Putamen (tissue), 1 donor: ENCODE measurements at regions not wholly inside any gene's neighbourhood (a gene's known extent, or its start where the extent isn't known, plus 50 kb on each side); places are given as distances from the start of the nearest gene placed in this dataset.
"Not testable (repeated sequence)": the region's sequence is repeated elsewhere in the genome, so short reads cannot be mapped to it uniquely, and the experiment has no call there.

Experiments used
- DNase-seq: peaks from one replicate; pipeline ENCODE4 v3.0.0-alpha.2; 2016; ENCODE audit warnings: low spot score

GRCh38 chr6:140382355-140382754 is 1007.9 kb upstream of the CITED2 start:
- DNase-seq: no peak

DNA sequence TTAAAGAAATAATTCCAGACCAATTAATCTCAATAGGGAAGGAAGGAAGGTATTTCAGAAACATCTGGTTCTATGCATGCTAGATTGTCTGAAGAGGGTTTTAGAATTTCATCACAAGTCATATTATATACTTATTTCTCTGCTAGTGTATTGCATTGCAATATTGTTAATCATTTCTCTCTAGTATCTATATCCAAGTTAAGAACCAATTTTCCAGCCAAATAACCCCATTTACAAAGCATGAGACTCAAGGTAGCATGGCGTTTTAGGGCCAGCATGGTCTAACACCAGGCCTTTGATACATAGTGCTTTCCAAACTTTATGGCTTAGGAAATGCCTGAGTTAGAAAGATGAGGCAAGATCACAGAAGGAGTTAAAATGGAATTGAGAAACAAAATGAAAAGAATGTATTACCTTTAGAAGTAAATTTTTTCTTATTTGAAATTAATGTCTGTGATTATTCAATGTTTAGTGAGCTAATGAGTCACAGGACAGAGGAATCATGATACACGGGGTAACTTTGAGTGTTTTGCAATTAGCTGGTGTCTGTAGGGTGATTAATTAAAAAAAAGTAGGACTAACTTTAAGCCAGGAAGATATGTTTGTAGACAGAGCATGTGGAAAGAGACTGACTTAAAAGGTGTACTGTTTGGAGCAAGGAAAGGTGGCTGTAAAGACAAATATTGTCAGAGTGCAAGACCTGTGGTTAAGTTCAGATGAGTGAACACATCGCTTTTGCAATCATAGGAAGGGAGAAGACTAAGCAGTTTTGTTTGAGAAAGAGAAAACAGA is 1006.2 kb upstream of the CITED2 start:
- no peak for DNase-seq

DNA sequence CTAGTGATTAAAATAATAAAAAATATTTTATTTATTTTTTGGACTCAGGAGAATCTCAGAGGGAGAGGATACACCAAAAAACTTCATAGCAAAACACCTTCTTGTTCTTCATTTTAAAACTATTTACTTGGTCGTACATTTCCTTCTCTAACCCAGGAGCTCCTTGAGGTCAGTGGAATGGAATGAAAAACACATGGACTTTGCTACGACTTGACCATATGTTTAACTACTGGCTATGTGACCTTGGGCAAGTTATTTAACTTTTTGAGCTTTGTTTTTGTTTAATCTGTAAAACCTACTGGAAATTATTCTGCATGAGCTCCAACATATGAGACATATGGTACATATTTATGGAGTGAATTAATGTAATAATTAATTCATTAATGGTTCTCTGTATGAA is 1005.5 kb upstream of the CITED2 start:
- no peak for DNase-seq

GRCh38 chr6:140376209-140376608 is 1001.8 kb upstream of the CITED2 start:
- DNase-seq: no peak

DNA sequence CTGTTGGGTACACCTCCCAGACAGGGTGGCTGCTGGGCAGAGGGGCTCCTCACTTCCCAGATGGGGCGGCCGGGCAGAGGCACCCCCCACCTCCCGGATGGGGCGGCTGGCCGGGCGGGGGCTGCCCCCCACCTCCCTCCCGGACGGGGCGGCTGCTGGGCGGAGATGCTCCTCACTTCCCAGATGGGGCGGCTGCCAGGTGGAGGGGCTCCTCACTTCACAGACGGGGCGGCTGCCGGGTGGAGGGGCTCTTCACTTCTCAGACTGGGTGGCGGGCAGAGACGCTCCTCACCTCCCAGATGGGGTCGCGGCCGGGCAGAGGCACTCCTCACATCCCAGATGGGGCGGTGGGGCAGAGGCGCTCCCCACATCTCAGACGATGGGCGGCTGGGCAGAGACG is 999.3 kb upstream of the CITED2 start:
- not testable (repeated sequence) for DNase-seq

DNA sequence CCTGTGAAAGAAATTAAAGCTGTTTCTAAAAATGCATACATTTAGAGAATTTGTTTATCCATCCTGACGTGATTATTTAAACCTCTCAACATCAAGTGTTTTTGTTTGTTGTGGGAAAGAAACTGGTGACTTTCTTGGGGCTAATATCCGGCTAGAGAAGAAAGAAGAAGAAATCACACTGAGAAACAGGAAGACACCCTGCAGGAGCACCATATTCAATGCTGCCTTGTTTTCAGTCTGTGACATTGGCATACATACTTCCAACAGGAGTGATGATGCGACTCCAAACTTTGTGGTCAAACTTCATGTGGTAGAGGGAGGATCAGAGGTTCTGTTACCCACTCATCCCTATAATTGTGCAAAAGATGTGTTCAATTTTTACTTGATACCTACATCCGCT is 997.6 kb upstream of the CITED2 start:
- DNase-seq: no peak

DNA sequence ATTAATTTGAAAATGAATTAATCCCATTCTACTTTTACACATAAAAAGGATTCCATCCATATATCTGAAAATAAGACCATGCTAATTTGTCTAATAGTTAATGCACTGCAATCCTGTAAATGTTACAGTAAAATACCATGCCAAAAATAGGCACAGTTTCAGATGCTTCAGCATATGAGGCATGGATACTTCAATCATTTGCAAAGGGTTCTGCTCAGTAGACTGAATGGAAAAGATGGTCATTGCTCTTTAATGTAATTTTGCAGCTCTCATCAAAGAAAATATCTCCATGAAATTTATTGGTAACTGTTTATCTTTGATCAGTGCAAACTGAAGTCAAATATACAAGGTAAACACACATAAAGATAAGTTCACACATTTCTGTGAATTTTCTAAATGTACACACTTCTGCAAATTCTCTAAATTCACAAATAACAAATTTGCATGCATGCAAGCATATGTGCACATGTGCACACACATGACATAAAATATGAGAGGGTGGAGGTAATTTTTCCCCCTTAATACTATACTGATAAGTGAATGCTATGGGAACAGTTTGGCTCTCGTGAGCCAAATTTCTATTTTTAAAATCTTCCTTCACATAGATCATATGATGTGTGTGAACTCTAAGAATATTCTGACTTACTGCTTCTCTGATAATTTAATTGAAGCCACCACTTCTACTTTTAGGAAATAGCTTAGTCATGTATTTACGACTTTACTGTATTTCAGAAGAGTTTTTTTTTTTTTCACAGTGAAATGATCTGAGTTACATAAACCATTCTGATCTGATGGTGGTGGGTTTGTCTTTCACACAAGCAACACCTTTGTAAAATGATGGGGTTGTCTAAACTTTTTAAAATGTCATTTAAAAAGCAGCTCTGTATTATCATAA is 996.8 kb upstream of the CITED2 start:
- DNase-seq: no peak

- DNase-seq: no peak
Observed at GRCh38 chr6:140370441-140370840, 996.0 kb upstream of the CITED2 start.

DNA sequence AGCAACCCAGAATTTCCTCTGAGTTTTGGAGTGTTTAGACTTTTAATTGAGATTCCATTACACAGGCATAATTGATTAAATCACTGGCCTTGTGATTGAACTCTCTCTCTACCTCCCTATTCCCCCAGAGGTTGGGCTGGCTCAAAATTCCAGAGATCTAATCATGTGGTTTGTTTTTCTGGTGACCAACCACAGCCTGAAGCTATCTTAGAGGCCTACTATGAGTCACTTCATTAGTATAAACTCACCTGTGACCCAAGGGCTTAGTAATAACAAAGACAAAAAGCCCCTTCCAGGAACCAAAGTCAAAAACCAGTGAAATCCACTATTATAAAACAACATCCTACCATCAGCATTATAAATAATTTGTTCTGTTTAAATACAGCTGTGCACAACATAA is 992.5 kb upstream of the CITED2 start:
- no peak for DNase-seq

DNA sequence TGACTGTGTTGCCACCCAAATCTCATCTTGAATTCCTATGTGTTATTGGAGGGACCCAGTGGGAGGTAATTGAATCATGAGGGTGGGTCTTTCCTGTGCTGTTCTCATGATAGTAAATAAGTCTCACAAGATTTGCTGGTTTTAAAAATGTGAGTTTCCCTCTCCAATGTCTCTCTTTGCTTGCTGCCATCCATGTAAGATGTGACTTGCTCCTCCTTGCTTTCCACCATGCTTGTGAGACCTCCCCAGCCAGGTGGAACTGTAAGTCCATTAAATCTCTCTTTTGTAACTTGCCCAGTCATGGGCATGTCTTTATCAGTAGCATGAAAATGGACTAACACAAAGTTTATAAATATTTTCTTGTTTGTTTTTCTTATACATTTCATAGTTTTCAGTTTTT is 990.5 kb upstream of the CITED2 start:
- DNase-seq: no peak

DNA sequence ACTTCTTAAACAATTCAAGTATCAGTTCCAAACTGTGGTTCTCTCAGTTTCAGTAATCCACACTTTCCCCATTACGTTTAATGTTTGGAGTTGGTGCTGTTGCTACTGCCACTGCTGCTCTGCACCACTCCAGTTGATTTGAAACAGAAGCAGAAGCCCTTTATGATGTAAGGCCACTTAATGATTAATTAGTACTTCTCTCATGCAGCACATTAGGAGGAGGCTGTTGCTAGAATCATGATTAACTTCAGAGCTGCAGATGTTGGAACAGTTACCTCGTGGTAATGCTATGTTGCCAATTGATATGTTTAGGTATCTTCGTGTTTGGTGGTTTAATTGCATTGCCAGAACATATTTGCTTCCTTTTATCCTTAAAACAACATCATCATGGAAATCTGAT is 986.2 kb upstream of the CITED2 start:
- no peak for DNase-seq

DNA sequence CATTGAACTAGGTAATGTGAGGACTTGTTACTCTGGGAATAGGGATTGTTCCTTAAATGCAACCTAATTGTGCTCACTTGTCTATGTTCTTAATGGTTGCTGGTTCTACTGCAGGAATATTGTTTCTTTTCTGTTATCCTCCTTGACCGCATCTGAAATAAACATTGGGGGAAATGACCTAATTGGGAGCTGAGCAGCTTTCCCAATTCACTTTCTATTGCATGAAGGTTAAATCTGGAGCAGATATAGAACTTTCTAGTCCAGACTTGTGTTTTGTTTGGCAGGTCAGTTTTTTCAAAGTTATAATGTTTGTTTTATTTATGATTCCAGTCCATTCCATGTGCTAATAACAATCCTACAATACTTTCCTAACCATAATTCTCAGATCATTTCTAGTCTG is 981.0 kb upstream of the CITED2 start:
- no peak for DNase-seq

DNA sequence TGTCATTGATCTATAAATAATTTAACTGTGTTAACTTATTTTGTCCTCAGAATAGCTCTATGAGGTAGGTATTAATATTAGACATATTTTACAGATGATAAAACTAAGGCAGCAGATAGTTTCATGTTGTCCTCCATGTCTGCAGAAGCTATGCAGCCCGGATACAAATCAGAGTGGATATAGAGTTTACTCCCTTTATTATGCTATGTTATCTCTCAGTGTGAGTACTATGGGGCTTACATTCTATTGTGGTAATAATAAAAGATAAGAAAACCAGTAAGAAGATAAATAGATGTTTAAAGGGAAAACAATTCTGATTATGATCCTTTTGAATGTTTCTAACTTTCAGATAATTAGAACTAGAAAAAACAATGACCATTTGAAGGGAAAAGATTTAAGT is 979.8 kb upstream of the CITED2 start:
- DNase-seq: no peak

GRCh38 chr6:140353536-140353935 is 979.1 kb upstream of the CITED2 start:
- no peak for DNase-seq

DNA sequence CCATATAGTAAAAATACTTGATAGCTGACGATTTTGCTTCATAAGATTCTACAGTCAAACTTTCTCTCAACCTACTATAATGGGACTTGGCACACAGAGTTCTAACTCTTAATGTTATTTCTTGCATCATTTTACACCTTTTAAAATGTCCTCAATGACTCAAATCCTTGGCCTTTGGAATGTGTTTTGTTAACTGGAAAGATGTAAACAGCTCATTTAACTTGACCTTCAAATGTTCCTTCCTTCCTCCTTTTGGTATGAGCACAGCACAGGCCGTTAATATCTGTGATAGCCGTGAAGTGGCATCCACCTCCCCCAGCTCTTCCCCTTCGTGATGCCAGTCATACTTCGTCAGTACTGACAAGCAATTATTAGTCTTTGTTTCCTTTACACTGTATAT is 972.0 kb upstream of the CITED2 start:
- no peak for DNase-seq

DNA sequence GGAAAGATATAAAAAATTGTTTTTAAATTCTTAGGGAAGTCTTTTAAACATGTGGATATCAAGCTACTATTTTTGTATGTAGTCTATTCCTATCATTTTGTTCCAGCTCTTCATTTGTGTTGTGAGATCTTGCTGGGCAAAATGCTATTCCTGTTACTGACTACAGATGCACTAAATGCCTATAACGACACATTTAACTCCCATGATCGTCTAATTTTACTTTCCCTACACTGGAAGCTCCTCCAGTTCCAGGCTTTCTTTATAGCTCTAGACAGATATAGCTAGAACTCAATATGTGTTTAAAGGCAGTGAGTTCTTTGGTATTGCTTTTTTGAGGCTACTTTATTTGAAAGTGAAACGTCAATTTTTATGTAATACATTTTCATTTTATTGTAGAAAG is 971.5 kb upstream of the CITED2 start:
- no peak for DNase-seq

- no peak for DNase-seq
Observed at GRCh38 chr6:140344142-140344913, 969.9 kb upstream of the CITED2 start.

GRCh38 chr6:140343128-140343527 is 968.7 kb upstream of the CITED2 start:
- DNase-seq: no peak

DNA sequence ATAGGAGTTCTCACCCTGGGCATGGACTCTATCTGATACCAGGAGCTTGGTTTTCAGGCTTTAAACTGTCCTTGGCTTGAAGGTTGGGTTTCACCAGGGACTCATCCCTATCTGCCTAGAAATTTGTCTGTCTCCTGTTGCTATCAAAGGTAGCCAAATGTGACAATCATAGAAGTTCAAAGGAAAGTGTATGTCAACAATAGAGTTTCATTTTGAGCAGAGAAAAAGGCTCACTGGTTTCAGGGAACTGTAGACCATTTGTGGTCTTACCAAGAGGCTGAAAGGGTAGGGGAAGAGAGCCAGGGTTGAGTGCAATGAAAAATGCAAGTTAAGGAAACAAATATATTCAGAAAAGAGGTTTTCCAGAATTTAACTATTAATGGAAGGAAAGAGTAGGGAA is 966.8 kb upstream of the CITED2 start:
- DNase-seq: no peak

GRCh38 chr6:140340795-140341194 is 966.3 kb upstream of the CITED2 start:
- DNase-seq: no peak

GRCh38 chr6:140339084-140339483 is 964.6 kb upstream of the CITED2 start:
- DNase-seq: not testable (repeated sequence)

DNA sequence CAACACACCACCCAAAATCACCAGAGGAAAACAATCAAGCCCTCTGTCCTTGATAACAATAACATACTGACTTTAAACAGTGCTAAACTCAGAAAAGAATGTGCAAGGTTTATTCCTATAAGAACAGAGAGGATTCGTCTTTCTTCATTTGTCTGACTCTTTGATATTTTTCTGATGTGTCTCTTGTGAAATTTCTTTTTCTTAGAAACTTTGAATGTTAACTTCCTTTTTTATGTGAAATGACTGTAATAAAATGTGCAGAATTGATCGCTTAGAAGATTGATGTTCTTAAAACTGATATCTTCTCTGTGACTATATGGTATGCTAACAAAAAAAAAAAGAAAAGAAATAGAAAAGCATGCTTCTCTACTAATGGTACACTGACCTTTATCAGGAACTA is 947.4 kb upstream of the CITED2 start:
- DNase-seq: no peak
